ENCODE measurements at regions not wholly inside any gene's neighbourhood (a gene's known extent, or its start where the extent isn't known, plus 50 kb on each side); places are given as distances from the start of the nearest gene placed in this dataset.

- H3K4me1 ChIP-seq (ENCODE audit: control insufficient read depth in 1 of 2, insufficient read depth in 2 of 2, low read length in 2 of 2), result no peaks in the 10 kb centered on the region
- H3K27ac ChIP-seq (ENCODE audit: low read depth in 1 of 2, low read length in 2 of 2), result no peak overlapping the region
- H2AFZ ChIP-seq (ENCODE audit: insufficient read depth, low read depth, low read length, poor library complexity, severe bottlenecking), result no peak overlapping the region
- H3K4me3 ChIP-seq (replicated peaks in 1 of 3; ENCODE audit: low read depth in 2 of 3, low read length in 3 of 3), result no peak overlapping the region
- H4K20me1 ChIP-seq (ENCODE audit: insufficient read depth, low read length), result no peaks in the 10 kb centered on the region
- no peak for TF ChIP-seq CTCF (IDR thresholded peaks at IDR 0.05)
- H3K9me3 Mint-ChIP-seq, result no peaks in the 10 kb centered on the region
- no peak for DNase-seq
- H3K27ac Mint-ChIP-seq, result no peak overlapping the region
- H3K27me3 ChIP-seq (ENCODE audit: control insufficient read depth in 2 of 2, insufficient read depth in 2 of 2, low read length in 2 of 2), result no peaks in the 10 kb centered on the region
- WGBS (ENCODE audit: insufficient coverage), result no CpG with 5 or more reads among the region's 3 CpGs
- no peak overlapping the region for H3K4me2 ChIP-seq (replicated peaks; ENCODE audit: extremely low read depth, low read length, poor library complexity, severe bottlenecking)
- H3K27me3 Mint-ChIP-seq (ENCODE audit: low read depth in 3 of 3), result peaks cover 2 to 3% (median 2%) of the 10 kb centered on the region in 3 donors
- peaks cover 2% of the 10 kb centered on the region for H3K4me1 Mint-ChIP-seq
- H3K79me2 ChIP-seq (ENCODE audit: insufficient read depth, low read length), result no peaks in the 10 kb centered on the region
- no peaks in the 10 kb centered on the region for H3K36me3 ChIP-seq (replicated peaks in 1 of 2; ENCODE audit: control insufficient read depth in 1 of 2, insufficient read depth in 2 of 2, low read length in 2 of 2)
- no peak overlapping the region for H3K4me3 Mint-ChIP-seq
- H3K9me3 ChIP-seq (replicated peaks in 1 of 2; ENCODE audit: control insufficient read depth in 1 of 2, insufficient read depth in 1 of 2, low read length in 2 of 2), result no peaks in the 10 kb centered on the region
- H3K9ac ChIP-seq (ENCODE audit: insufficient read depth, low read length, poor library complexity, severe bottlenecking), result no peak overlapping the region
- H3K36me3 Mint-ChIP-seq, result no peaks in the 10 kb centered on the region
- intact Hi-C loops (cut with micrococcal nuclease), result no loop called here
Observed at GRCh38 chrX:134712272-134712671, 54.0 kb upstream of the PLAC1 start.

- DNase-seq, result no peak
- no peaks in the 10 kb centered on the region for H3K36me3 Mint-ChIP-seq
- intact Hi-C loops (cut with micrococcal nuclease), result no loop called here
- no peaks in the 10 kb centered on the region for H4K20me1 ChIP-seq (ENCODE audit: insufficient read depth, low read length)
- H3K4me2 ChIP-seq (replicated peaks; ENCODE audit: extremely low read depth, low read length, poor library complexity, severe bottlenecking), result no peak overlapping the region
- no peaks in the 10 kb centered on the region for H3K4me1 ChIP-seq (ENCODE audit: control insufficient read depth in 1 of 2, insufficient read depth in 2 of 2, low read length in 2 of 2)
- H2AFZ ChIP-seq (ENCODE audit: insufficient read depth, low read depth, low read length, poor library complexity, severe bottlenecking), result no peak overlapping the region
- no peak overlapping the region for H3K4me3 ChIP-seq (replicated peaks in 1 of 3; ENCODE audit: low read depth in 2 of 3, low read length in 3 of 3)
- H3K79me2 ChIP-seq (ENCODE audit: insufficient read depth, low read length), result no peaks in the 10 kb centered on the region
- H3K27me3 ChIP-seq (ENCODE audit: control insufficient read depth in 2 of 2, insufficient read depth in 2 of 2, low read length in 2 of 2), result no peaks in the 10 kb centered on the region
- no CpG with 5 or more reads among the region's 3 CpGs for WGBS (ENCODE audit: insufficient coverage)
- H3K4me1 Mint-ChIP-seq, result peaks cover 2% of the 10 kb centered on the region
- no peak overlapping the region for H3K27ac ChIP-seq (ENCODE audit: low read depth in 1 of 2, low read length in 2 of 2)
- H3K36me3 ChIP-seq (replicated peaks in 1 of 2; ENCODE audit: control insufficient read depth in 1 of 2, insufficient read depth in 2 of 2, low read length in 2 of 2), result no peaks in the 10 kb centered on the region
- no peaks in the 10 kb centered on the region for H3K9me3 ChIP-seq (replicated peaks in 1 of 2; ENCODE audit: control insufficient read depth in 1 of 2, insufficient read depth in 1 of 2, low read length in 2 of 2)
- no peak overlapping the region for H3K4me3 Mint-ChIP-seq
- no peaks in the 10 kb centered on the region for H3K9me3 Mint-ChIP-seq
- peaks cover 2 to 3% (median 3%) of the 10 kb centered on the region in 3 donors for H3K27me3 Mint-ChIP-seq (ENCODE audit: low read depth in 3 of 3)
- no peak for TF ChIP-seq CTCF (IDR thresholded peaks at IDR 0.05)
- H3K27ac Mint-ChIP-seq, result no peak overlapping the region
- no peak overlapping the region for H3K9ac ChIP-seq (ENCODE audit: insufficient read depth, low read length, poor library complexity, severe bottlenecking)
Observed at GRCh38 chrX:134711135-134711921, 53.1 kb upstream of the PLAC1 start.

All from CD14-positive monocyte (primary cell).